DMS53 treated with DMSO at 0.1 percent for 48 hours (cell line): ENCODE measurements at regions not wholly inside any gene's neighbourhood (a gene's known extent, or its start where the extent isn't known, plus 50 kb on each side); places are given as distances from the start of the nearest gene placed in this dataset.
"Not testable (repeated sequence)": the region's sequence is repeated elsewhere in the genome, so short reads cannot be mapped to it uniquely, and the experiment has no call there.

Experiments used
- DNase-seq: peaks from one replicate; lab custom pipeline; 2025; ENCODE audit not compliant: unreplicated experiment; lab: John Stamatoyannopoulos, UW

DNA sequence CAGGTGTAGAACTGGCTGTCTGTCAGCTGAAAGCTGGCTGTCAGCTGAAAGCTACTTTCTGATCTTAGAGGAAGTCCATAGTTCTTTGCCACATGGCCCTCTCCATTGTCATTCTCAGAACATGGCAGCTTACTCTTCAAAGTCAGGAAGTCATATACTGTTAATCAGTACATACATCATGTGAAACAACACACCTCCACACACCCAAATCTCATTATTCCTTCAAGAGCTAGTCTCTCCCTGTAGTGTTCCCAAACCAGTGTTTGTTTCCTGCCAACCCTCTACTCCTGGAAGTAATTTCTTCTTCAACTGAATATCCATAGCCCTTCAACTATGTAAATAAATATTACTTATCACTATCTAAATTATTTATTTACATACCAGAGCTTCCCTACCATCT lies 58.9 kb downstream of the OR5AK2 start:
- DNase-seq: no peak

DNA sequence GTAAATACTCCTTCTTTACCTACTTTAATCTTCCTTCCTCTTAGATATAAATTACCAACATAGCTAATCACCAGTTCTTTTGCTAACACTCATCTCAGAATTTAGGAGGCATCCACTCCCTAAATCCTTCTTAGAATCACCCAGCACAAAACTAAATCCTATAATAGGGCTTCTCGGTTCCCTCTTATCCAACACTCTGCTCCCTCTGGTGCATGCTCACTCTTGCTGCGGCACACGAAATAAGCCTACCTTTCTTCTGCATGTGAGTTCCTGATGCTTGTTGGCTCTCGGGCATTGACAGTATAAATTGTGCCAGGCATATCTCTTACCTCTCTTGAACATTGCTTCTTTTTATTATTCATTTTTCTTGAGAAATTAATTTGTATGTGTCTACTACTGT lies 61.0 kb downstream of the OR5AK2 start:
- no peak for DNase-seq

DNA sequence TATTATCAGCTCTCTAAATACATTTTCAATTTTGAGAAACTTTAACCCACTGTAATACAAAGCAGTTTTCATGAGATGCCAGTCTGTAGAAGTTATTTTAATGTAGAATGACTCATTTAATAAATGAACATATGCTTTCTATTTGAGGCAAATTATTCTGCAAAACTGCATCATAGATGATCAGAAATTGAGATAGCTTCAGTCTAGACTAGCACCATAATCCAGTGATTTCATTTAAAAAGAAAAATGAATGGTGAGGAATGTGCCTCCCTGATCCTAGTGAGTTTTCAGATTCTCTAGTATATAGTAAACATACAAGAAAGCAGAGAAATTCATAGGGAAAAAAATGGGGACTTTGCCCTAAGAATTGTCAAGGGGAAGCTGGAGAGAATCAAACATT lies 66.1 kb downstream of the OR5AK2 start:
- DNase-seq: no peak

GRCh38 chr11:57055744-57056143 lies 67.0 kb downstream of the OR5AK2 start:
- no peak for DNase-seq

- no peak for DNase-seq
These were observed 68.0 kb downstream of the OR5AK2 start for GRCh38 chr11:57056735-57057134.

- DNase-seq: no peak
These were observed 68.8 kb downstream of the OR5AK2 start for GRCh38 chr11:57057561-57057960.

DNA sequence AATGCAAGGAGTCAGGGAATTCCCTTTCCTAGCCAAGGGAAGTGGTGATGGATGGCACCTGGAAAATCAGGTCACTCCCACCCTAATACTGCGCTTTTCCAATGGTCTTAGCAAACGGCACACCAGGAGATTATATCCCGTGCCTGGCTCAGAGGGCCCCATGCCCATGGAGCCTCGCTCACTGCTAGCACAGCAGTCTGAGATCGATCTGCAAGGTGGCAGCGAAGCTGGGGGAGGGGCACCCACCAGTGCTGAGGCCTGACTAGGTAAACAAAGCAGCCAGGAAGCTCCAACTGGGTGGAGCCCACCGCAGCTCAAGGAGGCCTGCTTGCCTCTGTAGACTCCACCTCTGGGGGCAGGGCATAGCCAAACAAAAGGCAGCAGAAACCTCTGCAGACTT lies 74.2 kb downstream of the OR5AK2 start:
- not testable (repeated sequence) for DNase-seq

GRCh38 chr11:57069942-57070341 lies 81.2 kb downstream of the OR5AK2 start:
- no peak for DNase-seq

DNA sequence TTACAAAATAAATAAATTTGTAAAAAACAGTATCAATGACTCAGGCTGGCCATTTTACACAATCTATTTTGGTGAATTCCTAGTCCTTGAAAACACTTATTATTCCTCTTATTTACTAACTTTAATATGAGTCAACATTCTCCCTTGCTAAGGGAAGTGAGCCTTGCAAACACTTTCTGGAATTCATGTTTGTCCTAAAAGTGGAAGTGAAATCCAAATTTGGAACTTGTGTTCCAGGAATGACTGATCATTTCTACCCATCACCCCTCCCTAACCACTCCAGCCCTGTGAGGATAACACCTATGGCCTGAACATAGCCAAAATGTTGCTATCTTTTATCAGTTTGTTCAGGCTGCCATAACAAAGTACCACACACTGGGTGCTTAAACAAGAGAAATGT lies 83.1 kb downstream of the OR5AK2 start:
- no peak for DNase-seq

DNA sequence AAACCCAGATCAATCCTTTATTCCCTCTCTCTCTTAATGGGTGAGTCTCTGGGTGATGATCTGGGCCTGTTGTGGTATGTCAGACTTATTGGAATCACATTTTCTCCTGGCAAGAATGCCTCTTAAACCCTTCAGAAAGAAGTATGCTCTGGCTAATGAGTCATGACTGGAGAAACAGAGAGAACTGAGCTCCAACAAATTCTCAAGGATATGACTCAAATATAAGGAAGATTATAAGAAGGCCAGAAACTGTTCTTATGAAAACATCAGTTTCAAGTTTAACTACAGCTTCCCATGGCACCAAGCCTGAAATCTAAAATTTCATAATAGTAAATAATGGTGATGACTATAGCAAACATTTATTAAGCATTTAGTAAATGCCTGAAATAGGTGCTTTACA lies 83.9 kb downstream of the OR5AK2 start:
- no peak for DNase-seq

GRCh38 chr11:57073128-57073527 lies 84.4 kb downstream of the OR5AK2 start:
- no peak for DNase-seq

- DNase-seq: no peak
These were observed 92.6 kb downstream of the OR5AK2 start for GRCh38 chr11:57081356-57081755.

GRCh38 chr11:57082125-57082524 lies 93.4 kb downstream of the OR5AK2 start:
- DNase-seq: no peak

DNA sequence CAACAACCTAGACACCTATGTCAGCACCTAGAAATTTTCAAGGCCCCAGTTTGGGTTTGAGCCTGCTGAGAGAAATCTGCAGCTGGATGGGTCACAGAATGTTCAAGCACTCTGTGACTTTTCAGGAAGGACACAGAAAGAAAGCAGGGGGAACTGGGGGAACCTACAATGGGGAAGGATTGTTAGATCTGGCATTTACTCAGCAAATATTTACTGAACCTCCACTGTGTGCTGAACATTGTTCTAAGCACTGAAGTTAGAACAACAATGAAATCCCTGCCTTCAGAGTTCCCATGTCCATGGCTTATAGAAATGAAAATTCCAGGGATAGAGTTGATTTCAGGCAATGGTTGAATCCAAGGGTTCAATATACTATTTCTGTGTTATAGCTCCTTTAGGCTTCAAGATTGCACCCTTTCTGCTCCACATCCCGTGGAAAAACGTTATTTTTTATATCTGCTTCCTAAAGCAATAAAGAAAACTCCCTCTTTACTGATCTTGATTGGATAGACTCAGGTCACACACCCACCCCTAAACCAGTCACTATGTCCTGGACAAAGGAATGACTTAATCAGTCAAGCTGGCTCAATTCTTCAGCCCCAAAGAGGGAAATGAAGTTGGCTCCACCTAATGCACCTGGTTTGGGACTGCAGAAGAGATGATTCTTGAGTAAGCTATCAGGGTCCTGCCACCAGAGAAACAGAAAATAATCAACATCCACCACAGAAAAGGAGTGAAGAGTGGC lies 95.1 kb downstream of the OR5AK2 start:
- no peak for DNase-seq

DNA sequence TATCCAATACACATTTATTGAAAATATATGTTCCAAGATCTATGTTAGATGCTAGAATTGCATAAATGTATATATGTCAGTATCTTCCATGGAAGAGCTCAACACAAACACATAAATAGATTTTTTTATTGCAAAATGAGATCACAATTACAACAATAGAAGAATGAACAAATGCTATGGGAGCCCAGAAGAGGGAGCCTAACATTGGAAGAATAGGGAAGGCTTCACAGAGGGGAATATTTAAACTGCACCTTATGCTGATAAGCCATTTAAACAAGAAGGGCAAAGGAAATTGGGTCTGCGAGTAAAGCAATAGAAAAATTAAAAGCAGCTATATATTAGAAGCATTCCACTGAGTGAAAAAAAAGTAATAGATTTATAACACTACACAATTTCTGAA lies 96.1 kb upstream of the LRRC55 start:
- no peak for DNase-seq

GRCh38 chr11:57087991-57088390 lies 93.8 kb upstream of the LRRC55 start:
- no peak for DNase-seq

DNA sequence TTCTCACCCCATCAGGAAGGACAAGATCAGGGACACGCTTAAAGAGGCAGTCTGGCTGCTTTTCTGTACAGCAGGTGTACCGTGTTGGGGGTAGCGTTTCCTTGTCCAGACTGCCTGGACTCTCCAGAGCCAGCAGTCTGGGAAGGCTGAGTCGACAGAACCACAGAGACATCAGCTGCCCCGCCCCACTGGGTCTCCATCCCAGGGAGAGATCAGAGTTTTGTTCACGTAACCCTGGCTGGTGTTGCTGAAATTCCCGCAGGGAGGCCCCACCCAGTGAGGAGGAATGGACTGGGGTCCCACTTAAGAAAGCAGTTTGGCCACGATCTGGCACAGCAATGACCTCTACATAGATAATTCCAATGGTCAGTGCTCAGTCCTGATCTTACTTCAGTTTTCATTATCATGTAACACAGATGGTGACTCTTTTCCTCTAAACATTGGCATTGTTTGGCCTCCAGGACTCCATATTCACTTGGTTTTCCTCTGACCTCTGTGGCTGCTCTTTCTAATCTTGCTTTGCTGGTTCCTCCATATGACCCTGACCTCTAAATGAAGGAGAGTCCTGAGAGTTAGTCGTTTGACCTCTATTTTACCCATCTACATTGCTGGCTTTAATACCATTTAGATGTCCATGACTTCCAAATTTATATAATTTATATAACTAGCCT lies 89.6 kb upstream of the LRRC55 start:
- no peak for DNase-seq

- no peak for DNase-seq
These were observed 87.4 kb upstream of the LRRC55 start for GRCh38 chr11:57094181-57094935.

- no peak for DNase-seq
These were observed 86.3 kb upstream of the LRRC55 start for GRCh38 chr11:57095417-57095816.

- DNase-seq: no peak
These were observed 85.9 kb upstream of the LRRC55 start for GRCh38 chr11:57095896-57096295.

DNA sequence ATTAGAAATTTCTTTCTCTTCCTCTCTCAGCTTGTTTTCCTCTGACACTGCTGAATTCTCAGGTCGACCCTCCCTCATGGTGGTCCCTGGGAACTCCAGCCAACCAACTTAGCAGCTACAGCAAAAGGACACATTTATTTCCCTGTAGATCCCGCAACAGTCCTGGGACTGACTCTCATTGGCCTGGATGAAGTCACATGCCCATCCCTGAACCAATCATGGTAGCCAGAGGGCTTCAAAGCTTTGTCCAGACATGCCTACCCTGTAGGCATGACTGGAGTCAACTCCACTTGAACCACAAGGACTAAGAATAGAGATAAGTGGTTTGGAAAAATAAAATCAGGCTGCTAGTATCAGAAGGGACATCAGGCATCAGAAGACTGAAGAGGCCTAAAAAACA lies 84.6 kb upstream of the LRRC55 start:
- DNase-seq: no peak

- no peak for DNase-seq
These were observed 83.6 kb upstream of the LRRC55 start for GRCh38 chr11:57098191-57098590.
